Epithelial cell of prostate (primary cell): ENCODE measurements at regions not wholly inside any gene's neighbourhood (a gene's known extent, or its start where the extent isn't known, plus 50 kb on each side); places are given as distances from the start of the nearest gene placed in this dataset.

Experiments
- DNase-seq: peaks from one replicate; pipeline ENCODE4 v3.0.0-alpha.2; 2011; ENCODE audit warnings: low read depth, low spot score
- H3K27ac ChIP-seq: fragments of 450-650 bp; 2 replicates; pipeline ENCODE4 v1.5.1; 2017; ENCODE audit warnings: mild to moderate bottlenecking

GRCh38 chr11:22508665-22509064, 117.0 kb downstream of the FANCF start:
- DNase-seq: no peak
- no peak overlapping the region for H3K27ac ChIP-seq

GRCh38 chr11:22497474-22497873, 128.1 kb downstream of the FANCF start:
- no peak overlapping the region for H3K27ac ChIP-seq

GRCh38 chr11:22491555-22492225, 133.9 kb downstream of the FANCF start:
- H3K27ac ChIP-seq: no peak overlapping the region
- no peak for DNase-seq

More at GRCh38 chr11:22497474-22497873, 128.1 kb downstream of the FANCF start:
- no peak for DNase-seq

- no peak overlapping the region for H3K27ac ChIP-seq
- DNase-seq: no peak
Measured at GRCh38 chr11:22479971-22480720, 142.0 kb downstream of the SLC17A6 start.

- no peak for DNase-seq
- no peak overlapping the region for H3K27ac ChIP-seq
Measured at GRCh38 chr11:22479208-22479607, 141.0 kb downstream of the SLC17A6 start.

GRCh38 chr11:22478169-22478568, 140.0 kb downstream of the SLC17A6 start:
- no peak for DNase-seq
- no peak overlapping the region for H3K27ac ChIP-seq

- peak overlapping the region; percentile 53 for H3K27ac ChIP-seq
- DNase-seq: peak; percentile 29
Measured at GRCh38 chr11:22477312-22477711, 139.1 kb downstream of the SLC17A6 start.

- no peak for DNase-seq
- no peak overlapping the region for H3K27ac ChIP-seq
Measured at GRCh38 chr11:22476589-22476988, 138.4 kb downstream of the SLC17A6 start.

- no peak for DNase-seq
- H3K27ac ChIP-seq: no peak overlapping the region
Measured at GRCh38 chr11:22474616-22475015, 136.4 kb downstream of the SLC17A6 start.

GRCh38 chr11:22473586-22473985, 135.4 kb downstream of the SLC17A6 start:
- H3K27ac ChIP-seq: no peak overlapping the region
- DNase-seq: no peak

- DNase-seq: no peak
- no peak overlapping the region for H3K27ac ChIP-seq
Measured at GRCh38 chr11:22472306-22472705, 134.1 kb downstream of the SLC17A6 start.

- no peak for DNase-seq
- no peak overlapping the region for H3K27ac ChIP-seq
Measured at GRCh38 chr11:22471385-22471784, 133.2 kb downstream of the SLC17A6 start.

GRCh38 chr11:22467741-22468140, 129.6 kb downstream of the SLC17A6 start:
- peak overlapping the region; percentile 79 for H3K27ac ChIP-seq
- no peak for DNase-seq

GRCh38 chr11:22467248-22467647, 129.1 kb downstream of the SLC17A6 start:
- no peak for DNase-seq
- peak overlapping the region; percentile 79 for H3K27ac ChIP-seq

- peak; percentile 78 for DNase-seq
- H3K27ac ChIP-seq: peak overlapping the region; percentile 79
Measured at GRCh38 chr11:22466809-22467208, 128.6 kb downstream of the SLC17A6 start.

- no peak for DNase-seq
- H3K27ac ChIP-seq: peak overlapping the region; percentile 79
Measured at GRCh38 chr11:22466351-22466750, 128.2 kb downstream of the SLC17A6 start.

- DNase-seq: no peak
- peak overlapping the region; percentile 79 for H3K27ac ChIP-seq
Measured at GRCh38 chr11:22465620-22466019, 127.4 kb downstream of the SLC17A6 start.

- peak overlapping the region; percentile 98 for H3K27ac ChIP-seq
- no peak for DNase-seq
Measured at GRCh38 chr11:22461626-22462025, 123.4 kb downstream of the SLC17A6 start.

- peak; percentile 60 for DNase-seq
- H3K27ac ChIP-seq: peak overlapping the region; percentile 98
Measured at GRCh38 chr11:22460181-22460580, 122.0 kb downstream of the SLC17A6 start.

- peak overlapping the region; percentile 98 for H3K27ac ChIP-seq
- DNase-seq: peak; percentile 73
Measured at GRCh38 chr11:22459048-22459447, 120.9 kb downstream of the SLC17A6 start.

- no peak for DNase-seq
- H3K27ac ChIP-seq: peak overlapping the region; percentile 98
Measured at GRCh38 chr11:22458161-22458560, 120.0 kb downstream of the SLC17A6 start.
